ENCODE measurements at regions not wholly inside any gene's neighbourhood (a gene's known extent, or its start where the extent isn't known, plus 50 kb on each side); places are given as distances from the start of the nearest gene placed in this dataset.

GRCh38 chr12:107884769-107885694 lies 110.5 kb downstream of the ASCL4 start:
- intact Hi-C loops (cut with DNase I): loop anchor here (5.0 to 10.0 kb wide), 3 partner anchors 113 to 897 kb away; partner anchors contain the start of gene ASCL4 (in 1 of the 2)
- DNase-seq (ENCODE audit: low spot score): no peak

GRCh38 chr12:107888789-107889188 lies 114.3 kb downstream of the ASCL4 start:
- no peak for DNase-seq (ENCODE audit: low spot score)
- intact Hi-C loops (cut with DNase I): loop anchor here (5.0 to 10.0 kb wide), 2 partner anchors 214 to 894 kb away; no protein-coding TSS in a partner anchor

GRCh38 chr12:107891967-107892366 lies 117.5 kb downstream of the ASCL4 start:
- intact Hi-C loops (cut with DNase I): no loop called here
- no peak for DNase-seq (ENCODE audit: low spot score)

GRCh38 chr12:107894589-107894988 lies 120.1 kb downstream of the ASCL4 start:
- intact Hi-C loops (cut with DNase I): no loop called here
- DNase-seq (ENCODE audit: low spot score): no peak

GRCh38 chr12:107895966-107896365 lies 121.5 kb downstream of the ASCL4 start:
- intact Hi-C loops (cut with DNase I): no loop called here
- no peak for DNase-seq (ENCODE audit: low spot score)

GRCh38 chr12:107900588-107900987 lies 126.1 kb downstream of the ASCL4 start:
- no peak for DNase-seq (ENCODE audit: low spot score)
- intact Hi-C loops (cut with DNase I): no loop called here

GRCh38 chr12:107903341-107904061 lies 129.0 kb downstream of the ASCL4 start:
- peak; percentile 89 for DNase-seq (ENCODE audit: low spot score)
- intact Hi-C loops (cut with DNase I): no loop called here

GRCh38 chr12:107906707-107907106 lies 132.2 kb downstream of the ASCL4 start:
- intact Hi-C loops (cut with DNase I): no loop called here
- DNase-seq (ENCODE audit: low spot score): no peak

- intact Hi-C loops (cut with DNase I): no loop called here
- DNase-seq (ENCODE audit: low spot score): no peak
Observed at GRCh38 chr12:107912421-107913004, 138.0 kb downstream of the ASCL4 start.

- no peak for DNase-seq (ENCODE audit: low spot score)
- intact Hi-C loops (cut with DNase I): no loop called here
Observed at GRCh38 chr12:107914460-107914977, 140.0 kb downstream of the ASCL4 start.

GRCh38 chr12:107917912-107918800 lies 143.7 kb downstream of the ASCL4 start:
- no peak for DNase-seq (ENCODE audit: low spot score)
- intact Hi-C loops (cut with DNase I): no loop called here

GRCh38 chr12:107921062-107921461 lies 146.6 kb downstream of the ASCL4 start:
- intact Hi-C loops (cut with DNase I): no loop called here
- DNase-seq (ENCODE audit: low spot score): no peak

GRCh38 chr12:107925125-107925524 lies 150.6 kb downstream of the ASCL4 start:
- DNase-seq (ENCODE audit: low spot score): no peak
- intact Hi-C loops (cut with DNase I): no loop called here

- no peak for DNase-seq (ENCODE audit: low spot score)
- intact Hi-C loops (cut with DNase I): no loop called here
Observed at GRCh38 chr12:107929436-107929835, 154.9 kb downstream of the ASCL4 start.

GRCh38 chr12:107931761-107932160 lies 157.3 kb downstream of the ASCL4 start:
- DNase-seq (ENCODE audit: low spot score): no peak
- intact Hi-C loops (cut with DNase I): no loop called here

- intact Hi-C loops (cut with DNase I): no loop called here
- DNase-seq (ENCODE audit: low spot score): no peak
Observed at GRCh38 chr12:107938446-107938845, 163.9 kb downstream of the ASCL4 start.

GRCh38 chr12:107948391-107948945 lies 174.0 kb downstream of the ASCL4 start:
- no peak for DNase-seq (ENCODE audit: low spot score)
- intact Hi-C loops (cut with DNase I): no loop called here

- no peak for DNase-seq (ENCODE audit: low spot score)
- intact Hi-C loops (cut with DNase I): no loop called here
Observed at GRCh38 chr12:107951024-107951423, 176.5 kb downstream of the ASCL4 start.

Data from posterior vena cava (tissue), 2 donors.